ENCODE measurements at regions not wholly inside any gene's neighbourhood (a gene's known extent, or its start where the extent isn't known, plus 50 kb on each side); places are given as distances from the start of the nearest gene placed in this dataset.

GRCh38 chr5:74382123-74382855 lies 258.2 kb downstream of the ENC1 start:
- peaks cover 40% of the 10 kb centered on the region for H3K4me1 ChIP-seq (ENCODE audit: insufficient read depth, low read length, poor library complexity, severe bottlenecking)
- H3K4me3 ChIP-seq (ENCODE audit: low read depth, low read length, poor library complexity, severe bottlenecking): no peak overlapping the region
- no TSS peak for BruUV-seq (replicated peaks)
- ChIA-PET CTCF (no interaction called here), POLR2A (ENCODE audit: low non-redundant PET) (no interaction called here)
- no peak overlapping the region for H3K27ac ChIP-seq (ENCODE audit: low read depth, low read length, poor library complexity, severe bottlenecking)
- intact Hi-C loops (cut with micrococcal nuclease; ENCODE audit: unreplicated experiment): loop anchor here (10.0 kb wide), 1 partner anchor 163 kb away; no protein-coding TSS in a partner anchor
- H3K36me3 ChIP-seq (ENCODE audit: insufficient read depth, low read length, poor library complexity, severe bottlenecking): no peaks in the 10 kb centered on the region
- H3K27me3 ChIP-seq (replicated peaks; ENCODE audit: insufficient read depth, low read depth, low read length, poor library complexity): peaks cover 6% of the 10 kb centered on the region
- no peaks in the 10 kb centered on the region for H3K9me3 ChIP-seq (ENCODE audit: low read depth, low read length, poor library complexity, severe bottlenecking)
- TF ChIP-seq EZH2 (IDR thresholded peaks at IDR 0.05; ENCODE audit: borderline replicate concordance, low read depth, low read length, poor library complexity, severe bottlenecking): no peak
- no peak for TF ChIP-seq CTCF (conservative IDR thresholded peaks at IDR 0.05; ENCODE audit: low read depth, low read length)
- DNase-seq (ENCODE audit: low spot score): no peak

GRCh38 chr5:74380193-74380592 lies 260.3 kb downstream of the ENC1 start:
- no peak for DNase-seq (ENCODE audit: low spot score)
- TF ChIP-seq CTCF (conservative IDR thresholded peaks at IDR 0.05; ENCODE audit: low read depth, low read length) (no peak), EZH2 (IDR thresholded peaks at IDR 0.05; ENCODE audit: borderline replicate concordance, low read depth, low read length, poor library complexity, severe bottlenecking) (no peak)
- H3K27ac ChIP-seq (ENCODE audit: low read depth, low read length, poor library complexity, severe bottlenecking): no peak overlapping the region
- CTCF ChIA-PET: no interaction called here
- H3K36me3 ChIP-seq (ENCODE audit: insufficient read depth, low read length, poor library complexity, severe bottlenecking): no peaks in the 10 kb centered on the region
- H3K9me3 ChIP-seq (ENCODE audit: low read depth, low read length, poor library complexity, severe bottlenecking): no peaks in the 10 kb centered on the region
- peaks cover 27% of the 10 kb centered on the region for H3K4me1 ChIP-seq (ENCODE audit: insufficient read depth, low read length, poor library complexity, severe bottlenecking)
- peaks cover 11% of the 10 kb centered on the region for H3K27me3 ChIP-seq (replicated peaks; ENCODE audit: insufficient read depth, low read depth, low read length, poor library complexity)
- no peak overlapping the region for H3K4me3 ChIP-seq (ENCODE audit: low read depth, low read length, poor library complexity, severe bottlenecking)
- intact Hi-C loops (cut with micrococcal nuclease; ENCODE audit: unreplicated experiment): loop anchor here (10.0 kb wide), 1 partner anchor 165 kb away; no protein-coding TSS in a partner anchor
- POLR2A ChIA-PET (ENCODE audit: low non-redundant PET): no interaction called here
- no TSS peak for BruUV-seq (replicated peaks)

GRCh38 chr5:74378464-74378863 lies 262.1 kb downstream of the ENC1 start:
- Histone ChIP-seq H3K4me3 (ENCODE audit: low read depth, low read length, poor library complexity, severe bottlenecking) (no peak overlapping the region), H3K9me3 (ENCODE audit: low read depth, low read length, poor library complexity, severe bottlenecking) (no peaks in the 10 kb centered on the region), H3K27me3 (replicated peaks; ENCODE audit: insufficient read depth, low read depth, low read length, poor library complexity) (peaks cover 11% of the 10 kb centered on the region), H3K36me3 (ENCODE audit: insufficient read depth, low read length, poor library complexity, severe bottlenecking) (no peaks in the 10 kb centered on the region), H3K27ac (ENCODE audit: low read depth, low read length, poor library complexity, severe bottlenecking) (no peak overlapping the region), H3K4me1 (ENCODE audit: insufficient read depth, low read length, poor library complexity, severe bottlenecking) (peaks cover 12% of the 10 kb centered on the region)
- TF ChIP-seq EZH2 (IDR thresholded peaks at IDR 0.05; ENCODE audit: borderline replicate concordance, low read depth, low read length, poor library complexity, severe bottlenecking): no peak
- TF ChIP-seq CTCF (conservative IDR thresholded peaks at IDR 0.05; ENCODE audit: low read depth, low read length): no peak
- intact Hi-C loops (cut with micrococcal nuclease; ENCODE audit: unreplicated experiment): no loop called here
- no peak for DNase-seq (ENCODE audit: low spot score)
- BruUV-seq (replicated peaks): no TSS peak
- ChIA-PET POLR2A (ENCODE audit: low non-redundant PET) (no interaction called here), CTCF (no interaction called here)
